ENCODE measurements at regions not wholly inside any gene's neighbourhood (a gene's known extent, or its start where the extent isn't known, plus 50 kb on each side); places are given as distances from the start of the nearest gene placed in this dataset.

- in situ Hi-C loops (cut with HindIII; ENCODE audit: low pct_ligation_motif_present, low pct_unique_long_range_greater_than_20kb, low sequenced_read_pairs), result no loop called here
- DNase-seq, result no peak
These were observed 290.1 kb upstream of the MPDZ start for GRCh38 chr9:13569602-13570067.

- DNase-seq, result peak; percentile 22
These were observed 289.5 kb upstream of the MPDZ start for GRCh38 chr9:13568841-13569601.

GRCh38 chr9:13568405-13568804, 288.9 kb upstream of the MPDZ start:
- in situ Hi-C loops (cut with HindIII; ENCODE audit: low pct_ligation_motif_present, low pct_unique_long_range_greater_than_20kb, low sequenced_read_pairs), result no loop called here
- peak; percentile 33 for DNase-seq

More at GRCh38 chr9:13568841-13569601, 289.5 kb upstream of the MPDZ start:
- in situ Hi-C loops (cut with HindIII; ENCODE audit: low pct_ligation_motif_present, low pct_unique_long_range_greater_than_20kb, low sequenced_read_pairs), result no loop called here

GRCh38 chr9:13567833-13568232, 288.3 kb upstream of the MPDZ start:
- in situ Hi-C loops (cut with HindIII; ENCODE audit: low pct_ligation_motif_present, low pct_unique_long_range_greater_than_20kb, low sequenced_read_pairs), result no loop called here
- no peak for DNase-seq

- in situ Hi-C loops (cut with HindIII; ENCODE audit: low pct_ligation_motif_present, low pct_unique_long_range_greater_than_20kb, low sequenced_read_pairs), result no loop called here
- no peak for DNase-seq
These were observed 278.3 kb upstream of the MPDZ start for GRCh38 chr9:13557746-13558145.

GRCh38 chr9:13556656-13557055, 277.2 kb upstream of the MPDZ start:
- no peak for DNase-seq
- in situ Hi-C loops (cut with HindIII; ENCODE audit: low pct_ligation_motif_present, low pct_unique_long_range_greater_than_20kb, low sequenced_read_pairs), result no loop called here

GRCh38 chr9:13555989-13556500, 276.6 kb upstream of the MPDZ start:
- in situ Hi-C loops (cut with HindIII; ENCODE audit: low pct_ligation_motif_present, low pct_unique_long_range_greater_than_20kb, low sequenced_read_pairs), result no loop called here
- no peak for DNase-seq

- in situ Hi-C loops (cut with HindIII; ENCODE audit: low pct_ligation_motif_present, low pct_unique_long_range_greater_than_20kb, low sequenced_read_pairs), result no loop called here
- no peak for DNase-seq
These were observed 276.0 kb upstream of the MPDZ start for GRCh38 chr9:13555516-13555915.

GRCh38 chr9:13554626-13555025, 275.1 kb upstream of the MPDZ start:
- in situ Hi-C loops (cut with HindIII; ENCODE audit: low pct_ligation_motif_present, low pct_unique_long_range_greater_than_20kb, low sequenced_read_pairs), result no loop called here
- DNase-seq, result no peak

- in situ Hi-C loops (cut with HindIII; ENCODE audit: low pct_ligation_motif_present, low pct_unique_long_range_greater_than_20kb, low sequenced_read_pairs), result no loop called here
- DNase-seq, result no peak
These were observed 273.2 kb upstream of the MPDZ start for GRCh38 chr9:13552606-13553215.

GRCh38 chr9:13550519-13550918, 271.0 kb upstream of the MPDZ start:
- DNase-seq, result no peak
- in situ Hi-C loops (cut with HindIII; ENCODE audit: low pct_ligation_motif_present, low pct_unique_long_range_greater_than_20kb, low sequenced_read_pairs), result no loop called here

- no peak for DNase-seq
- in situ Hi-C loops (cut with HindIII; ENCODE audit: low pct_ligation_motif_present, low pct_unique_long_range_greater_than_20kb, low sequenced_read_pairs), result no loop called here
These were observed 269.0 kb upstream of the MPDZ start for GRCh38 chr9:13548535-13548934.

- no peak for DNase-seq
- in situ Hi-C loops (cut with HindIII; ENCODE audit: low pct_ligation_motif_present, low pct_unique_long_range_greater_than_20kb, low sequenced_read_pairs), result no loop called here
These were observed 255.6 kb upstream of the MPDZ start for GRCh38 chr9:13535141-13535540.

GRCh38 chr9:13534006-13534405, 254.5 kb upstream of the MPDZ start:
- DNase-seq, result no peak
- in situ Hi-C loops (cut with HindIII; ENCODE audit: low pct_ligation_motif_present, low pct_unique_long_range_greater_than_20kb, low sequenced_read_pairs), result no loop called here

GRCh38 chr9:13532407-13532806, 252.9 kb upstream of the MPDZ start:
- in situ Hi-C loops (cut with HindIII; ENCODE audit: low pct_ligation_motif_present, low pct_unique_long_range_greater_than_20kb, low sequenced_read_pairs), result no loop called here
- no peak for DNase-seq

- DNase-seq, result no peak
- in situ Hi-C loops (cut with HindIII; ENCODE audit: low pct_ligation_motif_present, low pct_unique_long_range_greater_than_20kb, low sequenced_read_pairs), result no loop called here
These were observed 250.0 kb upstream of the MPDZ start for GRCh38 chr9:13529321-13530104.

GRCh38 chr9:13524245-13524644, 244.8 kb upstream of the MPDZ start:
- no peak for DNase-seq
- in situ Hi-C loops (cut with HindIII; ENCODE audit: low pct_ligation_motif_present, low pct_unique_long_range_greater_than_20kb, low sequenced_read_pairs), result no loop called here

GRCh38 chr9:13520069-13520468, 240.6 kb upstream of the MPDZ start:
- DNase-seq, result no peak
- in situ Hi-C loops (cut with HindIII; ENCODE audit: low pct_ligation_motif_present, low pct_unique_long_range_greater_than_20kb, low sequenced_read_pairs), result no loop called here

GRCh38 chr9:13513716-13514444, 234.4 kb upstream of the MPDZ start:
- no peak for DNase-seq
- in situ Hi-C loops (cut with HindIII; ENCODE audit: low pct_ligation_motif_present, low pct_unique_long_range_greater_than_20kb, low sequenced_read_pairs), result no loop called here

All from ACHN (cell line).